MM.1S (cell line): ENCODE measurements at regions not wholly inside any gene's neighbourhood (a gene's known extent, or its start where the extent isn't known, plus 50 kb on each side); places are given as distances from the start of the nearest gene placed in this dataset.

ENCODE experiments used
- EZH2 ChIP-seq: fragments of 300-600 bp; sonication (generic); optimal IDR thresholded peaks from 2 replicates; pipeline ENCODE3; 2017; ENCODE audit warnings: low read depth, mild to moderate bottlenecking, antibody characterized with exemption, low read length, mixed read lengths
- EZH2phosphoT487 ChIP-seq: fragments of 300-600 bp; sonication (generic); IDR thresholded peaks from 2 replicates; pipeline ENCODE4 v1.6.1; 2018; ENCODE audit warnings: antibody characterized with exemption, low read length
- TF ChIP-seq, protein P1 (sequence below): fragments of 300-600 bp; sonication (generic); IDR thresholded peaks from 2 replicates; pipeline ENCODE4 v1.5.1; 2016; ENCODE audit warnings: antibody characterized with exemption, low read length, mixed read lengths

DNA sequence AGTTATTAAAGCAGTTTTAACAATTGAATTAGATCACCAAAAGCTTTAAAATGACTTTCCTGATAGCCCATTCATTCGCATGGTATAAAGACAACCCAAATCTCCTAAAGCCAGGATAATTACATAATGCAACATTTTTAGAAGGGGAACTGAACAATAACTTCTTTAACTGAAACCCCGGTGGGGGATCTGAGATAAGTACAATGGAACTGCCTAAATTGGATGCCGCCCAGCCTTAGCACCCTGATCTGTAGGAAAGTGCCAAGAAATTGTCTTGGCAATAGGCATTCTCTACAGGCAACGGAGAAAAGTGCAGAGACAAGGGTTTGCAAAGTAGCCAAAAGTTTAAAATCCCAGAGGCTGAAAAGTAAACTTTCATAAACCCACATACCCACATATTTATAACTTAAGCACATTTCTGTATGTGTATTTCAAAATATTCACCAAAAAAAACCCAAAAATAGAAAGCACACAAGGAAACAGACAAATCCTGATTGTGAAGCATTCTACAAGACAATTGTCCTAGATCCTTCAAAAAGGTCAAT, 98.8 kb upstream of the BEND6 start:
- TF ChIP-seq, protein P1, sequence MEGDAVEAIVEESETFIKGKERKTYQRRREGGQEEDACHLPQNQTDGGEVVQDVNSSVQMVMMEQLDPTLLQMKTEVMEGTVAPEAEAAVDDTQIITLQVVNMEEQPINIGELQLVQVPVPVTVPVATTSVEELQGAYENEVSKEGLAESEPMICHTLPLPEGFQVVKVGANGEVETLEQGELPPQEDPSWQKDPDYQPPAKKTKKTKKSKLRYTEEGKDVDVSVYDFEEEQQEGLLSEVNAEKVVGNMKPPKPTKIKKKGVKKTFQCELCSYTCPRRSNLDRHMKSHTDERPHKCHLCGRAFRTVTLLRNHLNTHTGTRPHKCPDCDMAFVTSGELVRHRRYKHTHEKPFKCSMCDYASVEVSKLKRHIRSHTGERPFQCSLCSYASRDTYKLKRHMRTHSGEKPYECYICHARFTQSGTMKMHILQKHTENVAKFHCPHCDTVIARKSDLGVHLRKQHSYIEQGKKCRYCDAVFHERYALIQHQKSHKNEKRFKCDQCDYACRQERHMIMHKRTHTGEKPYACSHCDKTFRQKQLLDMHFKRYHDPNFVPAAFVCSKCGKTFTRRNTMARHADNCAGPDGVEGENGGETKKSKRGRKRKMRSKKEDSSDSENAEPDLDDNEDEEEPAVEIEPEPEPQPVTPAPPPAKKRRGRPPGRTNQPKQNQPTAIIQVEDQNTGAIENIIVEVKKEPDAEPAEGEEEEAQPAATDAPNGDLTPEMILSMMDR = no peak
- TF ChIP-seq EZH2phosphoT487 (no peak), EZH2 (no peak)
